Fibroblast of skin of back (primary cell): ENCODE measurements at regions not wholly inside any gene's neighbourhood (a gene's known extent, or its start where the extent isn't known, plus 50 kb on each side); places are given as distances from the start of the nearest gene placed in this dataset.

ENCODE experiments used
- DNase-seq: peaks from one replicate; pipeline ENCODE4 v3.0.0-alpha.2; 2013

DNA sequence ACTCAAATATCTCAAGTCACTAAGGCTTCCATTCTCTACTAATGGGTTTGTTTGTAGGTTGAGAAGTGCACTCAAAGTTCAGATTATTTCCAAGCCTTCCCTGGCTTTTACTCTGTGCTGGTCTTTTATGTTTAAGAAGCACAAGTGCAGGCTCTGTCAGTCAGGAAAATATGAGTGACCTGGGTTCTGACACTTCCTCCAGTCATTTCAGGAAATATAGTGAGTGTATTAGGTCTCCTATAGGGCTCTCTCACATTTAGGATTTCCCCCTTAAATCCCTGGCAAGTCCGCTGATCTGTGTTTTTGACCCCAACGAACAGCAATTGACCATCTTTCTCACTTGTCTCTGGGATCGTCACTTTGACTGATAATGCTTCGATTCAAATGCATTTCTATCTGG, 210.2 kb downstream of the ARPP21 start:
- DNase-seq, result no peak

DNA sequence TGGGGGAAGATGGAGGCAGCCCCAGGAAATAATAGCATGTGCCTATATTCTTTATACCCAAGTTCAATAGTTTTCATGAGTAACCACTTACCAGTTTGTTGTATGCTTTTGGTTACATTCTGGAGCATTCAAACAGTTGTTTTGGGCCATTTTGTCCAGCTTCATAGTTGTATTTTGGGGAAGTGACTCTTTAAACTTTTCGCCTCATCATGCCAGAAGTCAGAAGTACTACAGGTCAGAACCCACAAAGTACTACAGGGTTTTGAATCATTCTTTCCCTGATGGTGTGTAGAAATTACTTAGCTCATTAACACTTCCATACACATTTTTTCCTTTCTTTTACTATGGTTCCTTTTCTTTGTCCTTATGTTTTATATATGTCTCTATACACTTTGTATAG, 210.6 kb downstream of the ARPP21 start:
- DNase-seq, result no peak

DNA sequence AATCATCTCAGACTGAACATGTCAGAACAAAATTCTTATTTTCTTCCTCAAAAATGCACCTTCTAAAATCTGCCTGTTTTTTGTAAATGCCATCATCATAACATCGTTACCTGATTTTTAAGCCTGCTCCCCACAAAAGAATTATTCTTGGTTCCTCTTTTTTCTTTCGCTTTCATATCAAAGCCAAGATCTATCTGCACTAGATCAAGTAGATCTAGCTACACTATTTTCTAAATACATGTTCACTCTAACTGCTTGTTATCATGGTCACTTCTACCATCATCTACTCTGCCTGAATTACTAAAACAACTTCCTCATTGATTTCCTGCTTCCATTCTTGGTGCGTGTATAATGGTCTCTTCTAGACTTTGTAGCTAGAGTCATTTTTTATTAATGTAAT, 217.7 kb downstream of the ARPP21 start:
- DNase-seq, result no peak

DNA sequence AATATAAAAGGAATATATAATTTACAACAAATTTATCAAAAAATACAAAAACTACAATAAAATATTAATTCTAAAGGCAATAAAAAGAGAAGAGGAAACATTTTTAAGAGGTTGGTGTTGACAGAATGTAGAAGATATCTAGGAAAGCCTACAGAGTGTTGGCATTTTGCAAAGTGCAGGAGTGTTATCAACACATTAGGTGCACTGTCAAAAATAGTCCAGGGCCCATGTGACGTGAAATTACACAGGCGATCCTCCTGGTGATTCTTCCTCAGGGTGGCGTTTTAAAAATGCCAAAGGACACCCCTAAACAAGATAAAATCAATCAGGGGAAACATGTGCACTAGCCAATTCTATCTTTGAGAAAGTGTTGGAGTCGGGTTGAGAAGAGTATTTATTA, 222.7 kb downstream of the ARPP21 start:
- no peak for DNase-seq

DNA sequence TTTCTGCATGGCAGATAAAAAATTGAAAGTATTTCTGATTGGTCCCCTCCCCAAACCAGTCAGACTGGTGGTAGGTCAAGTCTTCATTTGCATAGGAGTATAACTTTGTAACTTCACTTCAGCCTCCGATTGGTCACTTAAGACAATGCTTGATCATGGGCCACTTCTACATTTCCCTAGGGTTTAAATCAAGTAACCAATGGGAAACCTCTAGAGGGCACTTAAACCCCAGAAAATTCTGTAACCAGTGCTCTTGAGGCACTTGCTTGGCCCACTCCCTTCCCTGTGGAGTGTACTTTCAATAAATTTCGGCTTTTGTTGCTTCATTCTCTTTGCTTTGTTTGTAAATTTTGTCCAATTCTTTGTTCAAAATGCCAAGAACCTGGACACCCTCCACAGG, 225.5 kb downstream of the ARPP21 start:
- DNase-seq, result no peak

DNA sequence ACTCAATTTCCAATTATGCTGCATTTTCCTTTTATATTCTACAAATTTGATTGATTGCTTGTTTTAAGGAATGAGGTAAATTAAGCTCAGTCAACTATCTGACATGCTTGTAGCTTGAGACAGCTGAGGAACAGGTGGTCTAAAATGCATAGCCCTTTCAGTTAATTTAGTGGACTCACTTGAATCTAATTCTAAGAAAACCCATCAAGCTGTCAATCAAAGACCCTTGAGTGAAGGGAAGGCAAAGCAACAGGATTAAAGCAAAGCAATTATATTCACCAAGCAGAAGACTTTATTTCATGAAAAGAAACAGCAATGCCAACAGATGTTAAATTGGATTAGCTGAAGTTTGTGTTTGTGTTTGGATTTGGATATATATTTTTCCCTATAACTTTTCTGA, 228.5 kb downstream of the ARPP21 start:
- DNase-seq, result no peak

DNA sequence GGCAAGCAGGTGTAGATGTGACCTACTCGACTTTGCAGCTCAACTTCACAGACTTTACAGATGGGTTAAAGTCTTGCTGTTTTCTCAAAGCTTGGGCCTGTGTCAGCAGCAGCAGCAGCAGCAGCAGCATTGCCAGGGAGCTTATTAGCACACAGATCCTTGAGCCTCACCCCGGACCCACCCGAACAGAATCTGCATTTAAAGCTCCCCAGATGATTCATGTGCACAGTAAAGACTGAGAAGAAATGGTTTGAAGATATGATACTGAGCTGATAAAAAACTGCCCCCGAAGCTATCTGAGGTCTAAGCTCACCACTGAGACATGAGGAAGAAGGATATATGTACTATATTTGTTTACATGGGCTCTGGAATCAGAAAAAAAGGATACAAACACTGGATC, 231.7 kb downstream of the ARPP21 start:
- no peak for DNase-seq

DNA sequence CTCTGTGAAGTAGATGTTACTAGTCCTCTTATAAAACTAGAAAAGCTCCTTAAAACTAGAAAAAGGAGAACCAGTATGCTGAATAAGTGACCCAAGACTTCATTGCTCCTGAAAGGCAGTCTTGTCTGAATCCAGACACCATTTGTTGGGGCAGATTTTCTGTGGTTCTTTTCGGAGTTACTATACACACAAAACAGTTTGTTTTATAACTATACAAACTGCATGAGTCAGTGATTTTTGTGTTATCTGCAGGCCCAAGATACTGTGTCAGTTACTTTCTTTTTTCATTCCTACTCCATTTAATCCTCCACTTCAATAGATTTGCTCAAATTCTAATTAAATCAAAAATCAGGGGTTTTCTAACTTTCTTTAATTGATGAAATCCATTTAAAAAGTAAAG, 244.6 kb downstream of the ARPP21 start:
- DNase-seq, result no peak

DNA sequence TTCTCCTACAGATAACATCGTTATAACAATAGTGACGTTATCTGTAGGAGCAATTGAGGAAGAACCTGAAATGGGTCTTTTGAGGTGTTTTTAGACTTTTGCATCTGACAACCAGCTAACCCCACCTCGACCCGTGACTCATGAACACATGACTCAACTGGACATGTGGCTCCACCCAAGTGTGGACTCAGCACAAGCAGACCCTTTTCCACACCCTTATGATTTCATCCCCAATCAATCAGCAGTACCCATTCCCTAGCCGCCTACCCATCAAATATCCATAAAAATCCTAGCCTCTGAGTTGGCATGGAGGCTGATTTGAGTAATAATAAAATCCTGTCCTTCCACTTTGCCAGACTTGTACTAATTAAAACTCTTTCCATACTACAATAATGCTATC, 255.4 kb downstream of the ARPP21 start:
- DNase-seq, result no peak

DNA sequence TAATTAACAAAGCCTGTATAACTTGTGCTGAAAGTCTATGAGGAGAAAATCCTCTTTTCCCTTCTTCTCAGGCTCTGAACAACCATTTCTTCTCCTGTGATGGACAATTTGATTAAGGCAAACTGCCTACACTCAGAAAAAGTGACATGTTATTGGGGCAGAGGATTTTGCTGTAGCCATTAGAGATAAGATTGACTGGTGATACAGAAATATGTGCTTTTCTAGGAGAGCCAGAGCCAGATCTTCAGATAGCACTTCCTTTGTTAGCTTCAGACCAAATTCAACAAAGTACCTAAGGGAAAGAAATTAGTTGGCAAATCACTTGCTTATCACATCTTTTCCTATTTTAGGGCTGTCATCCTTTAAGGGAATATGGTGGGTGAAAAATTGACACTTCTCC, 259.9 kb downstream of the ARPP21 start:
- no peak for DNase-seq

DNA sequence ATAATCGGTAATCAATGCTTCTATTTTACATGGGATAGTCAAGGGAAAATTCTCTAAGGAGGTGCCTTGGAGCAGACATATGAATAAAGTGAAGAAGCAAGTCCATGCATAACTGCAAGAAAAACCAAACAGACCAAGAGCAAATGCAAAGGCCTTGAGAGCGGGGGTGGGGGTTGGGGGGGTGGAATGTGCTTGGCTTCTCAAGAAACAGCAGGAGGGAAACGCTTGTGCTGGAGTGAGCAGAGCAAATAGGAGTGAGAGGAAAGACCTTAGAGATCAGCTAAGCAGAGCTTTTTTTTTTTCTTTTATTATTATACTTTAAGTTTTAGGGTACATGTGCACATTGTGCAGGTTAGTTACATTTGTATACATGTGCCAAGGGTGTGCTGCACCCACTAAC, 260.8 kb downstream of the ARPP21 start:
- no peak for DNase-seq

DNA sequence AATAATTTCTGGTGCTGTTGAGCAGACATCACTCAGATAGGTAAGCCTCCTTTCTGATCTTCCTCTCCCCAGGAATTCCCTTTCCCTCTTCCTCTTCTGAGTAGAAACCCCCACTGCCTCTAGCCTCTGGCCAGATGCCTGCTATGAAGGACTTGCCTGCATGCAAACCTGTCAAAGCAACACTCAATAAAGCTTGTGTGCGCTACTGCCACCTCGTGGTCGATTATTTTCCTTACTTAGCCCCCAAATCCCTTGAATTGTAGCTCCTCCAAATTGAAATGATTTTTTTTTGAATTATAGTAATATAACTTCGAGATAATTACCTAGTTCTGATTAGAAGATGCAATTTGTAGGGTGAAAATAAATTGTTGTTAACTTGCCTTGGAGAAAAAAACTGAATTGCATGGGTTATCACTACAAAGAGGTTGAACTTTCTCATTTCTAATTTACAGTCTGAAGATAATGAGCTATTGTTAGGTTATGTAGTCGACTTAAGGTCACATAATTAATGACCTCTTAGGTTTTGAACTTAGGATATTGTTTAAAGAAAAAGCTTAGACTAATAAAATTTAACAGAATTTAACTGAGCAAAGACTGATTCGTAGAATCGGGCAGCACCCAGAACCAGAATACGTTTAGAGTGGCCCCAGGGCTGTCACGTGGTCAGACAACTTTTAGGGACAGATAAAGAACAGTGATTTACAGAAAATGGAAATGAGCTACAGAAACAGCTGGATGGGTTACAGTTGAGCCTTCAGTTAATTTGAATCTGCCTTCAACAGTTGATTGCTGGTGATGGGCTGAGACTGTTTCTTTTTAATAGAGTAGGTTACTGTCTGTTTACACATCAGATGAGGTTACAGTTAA, 269.3 kb downstream of the ARPP21 start:
- peak; percentile 65 for DNase-seq

DNA sequence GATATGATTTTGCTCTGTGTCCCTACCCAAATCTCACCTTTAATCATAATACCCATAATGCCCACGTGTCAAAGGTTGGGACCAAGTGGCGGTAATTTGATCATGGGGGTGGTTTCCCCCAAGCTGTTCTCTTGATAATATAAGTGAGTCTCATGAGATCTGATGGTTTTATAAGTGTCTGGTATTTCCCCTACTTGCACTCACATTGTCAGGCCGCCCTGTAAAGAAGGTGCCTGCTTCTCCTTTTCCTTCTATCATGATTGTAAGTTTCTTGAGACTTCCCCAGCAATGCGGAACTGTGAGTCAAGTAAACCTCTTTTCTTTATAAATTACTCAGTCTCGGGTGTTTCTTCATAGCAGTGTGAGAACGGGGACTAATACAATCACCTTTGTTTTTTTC, 279.8 kb downstream of the ARPP21 start:
- no peak for DNase-seq

DNA sequence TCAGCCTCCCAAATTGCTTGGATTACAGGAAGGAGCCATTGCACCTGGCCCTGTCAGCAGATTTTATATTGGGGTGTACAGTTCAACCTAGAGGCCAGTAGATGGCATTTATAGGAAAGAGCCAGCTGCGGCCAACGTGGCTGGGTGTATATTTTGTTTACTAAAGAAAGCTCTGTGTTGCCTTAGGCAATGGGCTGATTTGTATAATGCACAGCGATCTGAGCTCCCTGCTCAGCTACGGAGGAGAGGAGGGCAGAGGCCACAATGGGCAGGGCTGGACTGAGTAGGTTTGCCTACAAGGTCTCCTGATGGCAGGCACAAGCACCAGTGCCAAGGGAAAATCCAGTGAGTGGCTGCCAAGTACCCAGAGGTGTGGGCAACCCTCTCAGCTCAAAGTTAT, 282.4 kb downstream of the ARPP21 start:
- no peak for DNase-seq

DNA sequence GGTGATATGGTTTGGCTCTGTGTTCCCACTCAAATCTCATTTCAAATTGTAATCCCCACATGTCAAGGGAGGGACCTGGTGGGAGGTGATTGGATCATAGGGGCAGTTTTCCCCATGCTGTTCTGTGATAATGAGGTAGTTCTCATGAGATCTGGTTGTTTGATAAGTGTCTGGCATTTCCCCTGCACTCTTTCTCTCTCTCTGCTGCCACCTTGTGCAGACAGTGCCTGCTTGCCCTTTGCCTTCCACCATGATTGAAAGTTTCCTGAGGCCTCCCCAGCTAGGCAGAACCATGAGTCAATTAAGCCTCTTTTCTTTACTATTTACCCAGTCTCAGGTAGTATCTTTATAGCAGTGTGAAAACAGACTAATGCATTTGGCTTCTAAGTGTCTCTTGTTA, 284.7 kb downstream of the ARPP21 start:
- DNase-seq, result peak; percentile 13

DNA sequence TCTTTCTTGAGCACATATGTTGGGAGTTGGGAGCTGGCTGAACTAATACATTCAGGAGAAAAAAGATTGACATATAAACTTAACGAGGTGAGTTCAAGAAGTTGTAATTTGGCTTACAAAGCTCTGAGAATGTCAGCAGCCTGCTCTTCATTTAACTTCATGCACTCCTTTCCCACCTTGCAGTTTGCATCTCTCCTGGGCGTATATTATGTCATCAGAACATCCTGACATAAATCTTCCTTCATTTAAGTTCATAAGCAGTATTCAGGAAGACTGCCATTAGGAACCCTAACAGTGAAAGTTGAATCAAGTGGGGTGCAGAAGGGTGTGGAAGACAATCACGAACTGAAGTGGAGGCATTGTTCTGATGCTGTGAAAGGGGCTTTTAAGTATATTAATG, 288.1 kb downstream of the ARPP21 start:
- no peak for DNase-seq

DNA sequence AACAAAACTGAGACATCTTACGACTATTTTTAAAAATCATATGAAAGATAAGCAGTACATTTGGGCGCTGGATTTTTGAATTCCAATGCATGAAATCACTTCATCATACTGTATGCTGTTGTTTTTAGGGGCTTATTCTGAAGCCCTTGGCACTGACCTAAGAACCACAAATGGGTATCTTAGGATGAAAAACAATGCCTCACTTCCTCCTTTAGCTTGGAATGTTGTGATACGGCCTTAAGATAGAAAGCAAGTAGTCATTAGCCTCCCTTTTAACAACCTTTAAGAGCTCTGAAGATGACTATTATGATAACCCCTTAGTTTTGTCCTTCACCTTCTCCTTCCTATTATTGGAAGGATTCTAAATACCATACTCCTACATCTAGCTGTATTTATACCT, 289.8 kb downstream of the ARPP21 start:
- DNase-seq, result peak; percentile 80

DNA sequence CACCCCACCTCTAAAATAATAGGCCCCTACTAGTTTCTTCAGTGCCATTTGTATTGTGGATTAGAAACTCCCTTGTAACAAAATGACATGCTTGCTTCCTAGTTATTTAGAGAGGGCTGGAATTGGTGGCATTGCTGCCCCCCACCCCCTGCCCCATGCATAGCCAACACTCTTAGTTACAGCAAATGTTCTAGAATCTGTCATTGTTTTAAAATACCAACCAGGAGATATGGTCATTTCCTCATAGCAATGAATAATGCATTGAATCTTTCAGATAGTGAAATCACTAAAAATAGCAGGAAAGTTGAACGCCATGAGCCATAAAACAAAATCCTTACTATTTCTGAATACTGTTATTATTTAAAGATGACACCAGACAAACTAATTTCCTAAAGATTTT, 292.5 kb downstream of the ARPP21 start:
- peak; percentile 21 for DNase-seq

DNA sequence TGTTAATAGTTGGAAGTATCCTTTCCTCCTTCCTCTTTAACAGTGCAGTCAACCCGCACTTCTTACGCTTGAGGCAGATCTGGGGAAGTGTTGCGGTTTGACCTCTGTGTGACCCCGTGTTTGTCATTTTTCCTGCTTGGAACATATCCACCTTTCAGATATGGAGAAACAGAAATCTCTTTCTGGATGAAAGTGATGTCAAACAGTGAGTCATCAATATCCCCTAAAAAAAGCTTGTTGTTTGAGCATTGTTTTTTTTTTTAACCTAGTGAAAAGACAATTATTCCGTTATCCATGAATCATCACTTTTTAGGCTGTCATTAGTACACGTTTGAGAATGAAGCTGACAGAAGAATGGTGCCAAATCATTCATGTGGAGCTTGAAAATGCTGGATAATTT, 293.7 kb downstream of the ARPP21 start:
- peak; percentile 71 for DNase-seq

DNA sequence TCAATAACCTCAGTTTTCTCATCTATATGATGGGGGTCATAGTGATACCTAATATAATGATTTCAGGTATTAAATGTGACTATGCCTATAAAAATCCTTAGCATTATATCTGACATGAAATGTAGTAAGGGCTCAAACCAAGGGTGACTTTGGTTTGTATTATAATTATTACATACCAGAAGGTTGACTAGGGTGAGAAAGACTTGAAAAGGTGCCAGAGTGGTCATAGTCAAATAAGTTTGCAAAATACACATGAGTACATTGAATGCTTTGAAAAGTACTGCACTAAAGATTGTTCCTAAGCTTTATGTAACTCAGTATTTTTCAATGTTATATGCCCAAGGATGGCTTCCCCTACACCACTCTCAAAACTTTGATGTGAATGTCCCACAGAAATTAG, 297.2 kb downstream of the ARPP21 start:
- DNase-seq, result peak; percentile 63

DNA sequence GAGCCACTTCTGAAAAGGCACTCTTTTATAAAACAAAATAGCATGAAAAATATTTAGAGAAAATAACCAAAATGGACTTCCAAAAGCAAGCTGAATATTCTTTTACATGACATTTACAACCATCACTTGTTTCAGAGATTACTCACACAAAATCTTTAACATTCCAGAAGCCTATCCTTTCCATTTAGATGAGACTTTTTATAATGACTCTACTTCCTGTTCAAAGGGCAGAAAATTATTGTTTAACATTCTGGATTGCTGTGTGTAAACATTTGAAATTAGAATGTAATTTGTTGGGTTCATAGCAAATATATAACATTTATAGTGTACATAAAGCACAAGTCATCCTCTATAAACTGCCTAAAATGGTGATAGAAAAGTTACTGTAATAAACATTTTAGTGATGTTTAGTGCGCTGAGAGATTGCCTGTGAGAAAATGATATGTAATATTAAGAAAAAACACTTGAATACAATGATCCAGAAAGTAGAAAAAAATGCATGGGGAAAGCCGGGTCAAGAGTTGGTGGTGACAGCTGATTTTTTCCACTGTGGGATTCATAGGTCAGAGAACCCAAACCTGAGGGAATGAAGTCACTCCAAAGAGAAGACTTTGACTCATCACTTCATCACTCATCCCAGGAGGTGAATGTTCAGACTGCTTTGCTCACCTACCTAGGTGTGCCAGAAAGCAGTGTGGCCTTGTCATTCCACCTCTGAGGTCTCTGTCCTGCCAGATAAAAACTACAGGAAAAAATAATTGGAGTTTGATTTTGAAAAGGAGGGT, 305.8 kb downstream of the ARPP21 start:
- DNase-seq, result peak; percentile 39

DNA sequence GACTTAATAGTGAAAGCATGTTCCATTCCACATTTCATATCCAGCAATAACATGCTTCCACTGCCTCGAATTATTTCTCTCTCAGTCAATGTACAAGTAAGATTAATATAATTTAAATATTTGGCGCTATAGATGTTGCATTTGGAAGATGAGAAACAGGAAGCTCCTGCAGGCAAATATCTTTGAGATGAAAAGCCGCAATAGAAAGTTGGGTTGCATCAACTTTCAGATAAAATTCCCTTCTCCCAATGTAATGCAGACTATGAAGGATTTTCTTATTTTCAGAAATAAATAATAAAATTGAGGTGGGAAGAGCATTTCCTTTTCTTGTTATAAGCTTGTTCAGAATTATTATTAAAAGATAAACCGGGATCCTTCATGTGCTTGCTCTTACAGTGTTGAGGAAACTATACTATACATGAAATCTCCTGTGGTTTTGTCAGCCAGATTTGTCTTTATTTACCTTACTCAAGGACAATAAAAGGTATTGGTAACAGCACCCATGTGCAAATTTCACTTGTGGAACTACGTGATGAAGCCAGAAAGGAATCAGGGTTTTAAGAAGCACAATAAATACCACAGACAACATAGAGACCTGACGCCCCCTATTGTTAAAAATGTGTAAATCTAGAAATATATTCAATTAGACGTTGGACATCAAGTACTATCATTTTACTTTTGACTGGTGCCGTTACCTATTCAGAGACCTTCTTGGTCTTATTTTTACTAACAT, 307.0 kb downstream of the ARPP21 start:
- peak; percentile 40 for DNase-seq

DNA sequence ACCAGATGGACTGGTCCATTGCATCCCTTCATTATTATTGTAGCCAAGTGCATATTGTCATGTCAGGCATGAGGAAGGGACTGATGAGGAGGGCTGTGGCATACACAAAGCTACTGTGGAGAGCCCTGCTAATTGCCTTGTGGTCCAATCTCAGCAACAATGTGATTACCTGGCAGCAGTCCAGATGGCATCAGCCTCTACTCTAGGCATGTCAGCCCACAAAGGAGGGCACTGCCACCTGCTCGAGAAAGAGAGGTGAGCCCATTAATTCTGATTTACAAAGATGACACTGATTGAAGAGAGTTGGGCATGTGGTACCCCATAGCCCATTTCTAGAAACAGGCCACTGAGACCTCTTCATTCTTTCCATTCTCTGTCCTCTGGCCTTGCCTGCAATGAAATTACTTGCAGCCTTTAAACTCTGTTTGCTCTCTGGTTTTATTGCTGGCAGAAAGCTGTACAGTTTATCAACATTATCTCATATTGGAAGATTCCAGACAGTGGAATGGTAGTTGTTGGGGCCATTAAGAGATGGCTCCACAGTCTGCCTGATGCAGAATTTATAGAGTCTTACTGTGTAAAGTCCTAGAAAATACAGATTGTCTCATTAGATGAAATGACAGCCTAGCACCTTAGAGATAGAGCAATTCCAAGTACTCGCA, 307.7 kb downstream of the ARPP21 start:
- no peak for DNase-seq
